Ovary (tissue), 7 donors: ENCODE measurements at regions not wholly inside any gene's neighbourhood (a gene's known extent, or its start where the extent isn't known, plus 50 kb on each side); places are given as distances from the start of the nearest gene placed in this dataset.

Experiments used
- DNase-seq, 5 donors: peaks; one replicate each; pipeline ENCODE4 v3.0.0-alpha.2; 2019 to 2020
- H3K27ac ChIP-seq, 2 donors: fragments of 200-600 bp; one replicate each; pipeline versions ENCODE4 v1.5.1 to v1.8.0; 2019 to 2022
- H3K27me3 ChIP-seq: fragments of 200-600 bp; one replicate; pipeline ENCODE4 v1.8.0; 2022
- H3K36me3 ChIP-seq: fragments of 200-600 bp; sonication (generic); one replicate; pipeline ENCODE4 v1.5.1; 2019
- H3K4me1 ChIP-seq: one replicate; pipeline ENCODE4 v1.8.1; 2013; ENCODE audit warnings: mild to moderate bottlenecking, moderate library complexity; ENCODE audit not compliant: insufficient read depth
- H3K4me3 ChIP-seq: fragments of 200-600 bp; sonication (generic); one replicate; pipeline ENCODE4 v1.5.1; 2017
- H3K9me3 ChIP-seq, 2 donors: fragments of 200-600 bp in 1 of 2; sonication (generic) in 1 of 2; one replicate each; pipeline versions ENCODE4 v1.5.1 to v1.8.1; 2013 to 2019; ENCODE audit warnings: mild to moderate bottlenecking in 1 of 2, moderate library complexity in 1 of 2
- CTCF ChIP-seq, 3 donors: fragments of 450-650 bp in 2 of 3; fragments of 200-600 bp in 1 of 3; IDR thresholded peaks; one replicate each; pipeline versions ENCODE4 v1.5.1 to v1.8.0; 2016 to 2022; ENCODE audit warnings: antibody characterized with exemption in 3 of 3, mild to moderate bottlenecking in 1 of 3
- EP300 ChIP-seq: sonication (generic); formaldehyde crosslinking; IDR thresholded peaks from one replicate; pipeline ENCODE4 v1.6.1; 2017; ENCODE audit warnings: antibody characterized with exemption
- POLR2A ChIP-seq: fragments of 450-650 bp; IDR thresholded peaks from one replicate; pipeline ENCODE4 v1.6.1; 2017; ENCODE audit warnings: antibody characterized with exemption, mild to moderate bottlenecking, moderate library complexity
- WGBS, 3 donors: extraction: QIAGEN DNeasy Blood & Tissue Kit in 1 of 3; methylation state at CpG; one replicate each; pipeline versions ENCODE4 v1.1.5 to v1.1.7; 2013 to 2017; 5-methylcytosine and 5-hydroxymethylcytosine counted together
- intact Hi-C, 4 donors: fragments of 100-400 bp; cut with DNase I; formaldehyde crosslinking; loops; one replicate each; pipeline versions ENCODE4 v1.11.0 to v1.15.1; 2022 to 2023
- donor health status: DM: no; HTN: no; CAD: no; lungs with moderate emphysema.
- donor health status: DM: no; HTN: no; CAD: no.
- donor health status: Bipolar disorder and iron deficiency.
- donor health status: DM: no; HTN: no; CAD: no.
- donor health status: DM: yes; HTN: yes; CAD: no.

- intact Hi-C loops = no loop called here
Observed at GRCh38 chr12:39176356-39176755, 266.6 kb downstream of the KIF21A start.

GRCh38 chr12:39173726-39174125 lies 268.3 kb upstream of the CPNE8 start:
- TF ChIP-seq CTCF (IDR thresholded peaks at IDR 0.05) (no peak), POLR2A (no peak), EP300 (no peak)
- Histone ChIP-seq H3K9me3 (no peaks in the 10 kb centered on the region), H3K4me3 (no peak overlapping the region), H3K27me3 (no peaks in the 10 kb centered on the region), H3K27ac (no peak overlapping the region), H3K4me1 (no peaks in the 10 kb centered on the region), H3K36me3 (no peaks in the 10 kb centered on the region)
- no peak for DNase-seq
- WGBS, 3 donors = 12 to 27% (median 23%) methylated on average over 2 of the region's 2 CpGs
- intact Hi-C loops = no loop called here

More at GRCh38 chr12:39176356-39176755, 266.6 kb downstream of the KIF21A start:
- Histone ChIP-seq H3K27me3 (no peaks in the 10 kb centered on the region), H3K27ac (no peak overlapping the region), H3K36me3 (no peaks in the 10 kb centered on the region), H3K9me3 (no peaks in the 10 kb centered on the region), H3K4me3 (no peak overlapping the region), H3K4me1 (no peaks in the 10 kb centered on the region)
- TF ChIP-seq POLR2A (no peak), EP300 (no peak), CTCF (IDR thresholded peaks at IDR 0.05) (no peak)
- no peak for DNase-seq

GRCh38 chr12:39165338-39165737 lies 259.9 kb upstream of the CPNE8 start:
- Histone ChIP-seq H3K36me3 (no peaks in the 10 kb centered on the region), H3K27me3 (no peaks in the 10 kb centered on the region), H3K4me3 (no peak overlapping the region), H3K27ac (no peak overlapping the region), H3K4me1 (no peaks in the 10 kb centered on the region), H3K9me3 (no peaks in the 10 kb centered on the region)
- intact Hi-C loops = no loop called here
- DNase-seq = no peak
- no peak for TF ChIP-seq CTCF (IDR thresholded peaks at IDR 0.05)
- no peak for TF ChIP-seq POLR2A
- no peak for TF ChIP-seq EP300

- no peak overlapping the region for H3K4me3 ChIP-seq
Observed at GRCh38 chr12:39161465-39162085, 256.2 kb upstream of the CPNE8 start.

More at GRCh38 chr12:39161465-39162085, 256.2 kb upstream of the CPNE8 start:
- no peak overlapping the region for H3K27ac ChIP-seq
- no peaks in the 10 kb centered on the region for H3K36me3 ChIP-seq
- intact Hi-C loops = no loop called here
- no peaks in the 10 kb centered on the region for H3K27me3 ChIP-seq
- DNase-seq = no peak
- H3K9me3 ChIP-seq = no peaks in the 10 kb centered on the region
- TF ChIP-seq EP300 (no peak), POLR2A (no peak), CTCF (IDR thresholded peaks at IDR 0.05) (no peak)
- 56 to 64% (median 62%) methylated on average over 4 of the region's 4 CpGs for WGBS, 3 donors
- H3K4me1 ChIP-seq = no peaks in the 10 kb centered on the region
